ENCODE measurements at regions not wholly inside any gene's neighbourhood (a gene's known extent, or its start where the extent isn't known, plus 50 kb on each side); places are given as distances from the start of the nearest gene placed in this dataset.

DNA sequence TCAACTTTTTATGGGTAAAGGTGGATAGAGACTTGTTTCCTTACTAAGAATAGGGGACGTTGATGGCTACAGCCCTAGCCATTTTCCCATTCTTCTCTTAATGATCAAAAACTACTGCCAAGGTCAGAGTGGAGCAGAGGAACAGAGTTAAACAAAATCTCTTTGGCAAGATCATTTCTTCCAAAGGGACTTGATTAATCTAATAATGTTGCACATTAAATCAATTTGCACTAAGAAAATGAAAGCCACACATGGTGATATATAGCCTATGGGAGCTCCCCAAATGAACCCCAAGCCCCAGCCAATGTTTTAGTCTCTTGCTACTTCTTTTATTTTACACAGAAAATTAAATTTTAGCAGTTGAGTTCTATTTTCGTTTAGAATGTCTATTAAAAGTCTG lies 954.5 kb upstream of the SOX9 start:
- TF ChIP-seq POLR2AphosphoS5 (IDR thresholded peaks at IDR 0.05; ENCODE audit: low read depth, low read length) (no peak), RBBP5 (IDR thresholded peaks at IDR 0.05; ENCODE audit: borderline replicate concordance, low read depth, low read length) (no peak), EZH2 (IDR thresholded peaks at IDR 0.05; ENCODE audit: low read depth, low read length, severe bottlenecking) (no peak), RXRA (IDR thresholded peaks at IDR 0.05; ENCODE audit: insufficient read depth, low read depth, low read length) (no peak), NRF1 (IDR thresholded peaks at IDR 0.05; ENCODE audit: low read depth, low read length) (no peak), RAD21 (IDR thresholded peaks at IDR 0.05 in 1 of 2, conservative IDR thresholded peaks at IDR 0.05 in 1 of 2; ENCODE audit: low read depth in 2 of 2, low read length in 2 of 2) (no peak), EP300 (IDR thresholded peaks at IDR 0.05; ENCODE audit: borderline replicate concordance in 1 of 2, low read depth in 2 of 2, low read length in 2 of 2) (no peak), TBP (IDR thresholded peaks at IDR 0.05; ENCODE audit: low read depth, low read length) (no peak), POLR2A (IDR thresholded peaks at IDR 0.05; ENCODE audit: control extremely low read depth in 1 of 2, low read depth in 2 of 2, low read length in 2 of 2) (no peak), KDM4A (IDR thresholded peaks at IDR 0.05; ENCODE audit: low read depth, low read length, severe bottlenecking) (no peak), TAF1 (IDR thresholded peaks at IDR 0.05; ENCODE audit: low read depth, low read length) (no peak), ZNF274 (IDR thresholded peaks at IDR 0.05; ENCODE audit: borderline replicate concordance, extremely low read depth, low read length) (no peak), BACH1 (IDR thresholded peaks at IDR 0.05; ENCODE audit: low read length) (no peak)
- TF ChIP-seq, protein P1, sequence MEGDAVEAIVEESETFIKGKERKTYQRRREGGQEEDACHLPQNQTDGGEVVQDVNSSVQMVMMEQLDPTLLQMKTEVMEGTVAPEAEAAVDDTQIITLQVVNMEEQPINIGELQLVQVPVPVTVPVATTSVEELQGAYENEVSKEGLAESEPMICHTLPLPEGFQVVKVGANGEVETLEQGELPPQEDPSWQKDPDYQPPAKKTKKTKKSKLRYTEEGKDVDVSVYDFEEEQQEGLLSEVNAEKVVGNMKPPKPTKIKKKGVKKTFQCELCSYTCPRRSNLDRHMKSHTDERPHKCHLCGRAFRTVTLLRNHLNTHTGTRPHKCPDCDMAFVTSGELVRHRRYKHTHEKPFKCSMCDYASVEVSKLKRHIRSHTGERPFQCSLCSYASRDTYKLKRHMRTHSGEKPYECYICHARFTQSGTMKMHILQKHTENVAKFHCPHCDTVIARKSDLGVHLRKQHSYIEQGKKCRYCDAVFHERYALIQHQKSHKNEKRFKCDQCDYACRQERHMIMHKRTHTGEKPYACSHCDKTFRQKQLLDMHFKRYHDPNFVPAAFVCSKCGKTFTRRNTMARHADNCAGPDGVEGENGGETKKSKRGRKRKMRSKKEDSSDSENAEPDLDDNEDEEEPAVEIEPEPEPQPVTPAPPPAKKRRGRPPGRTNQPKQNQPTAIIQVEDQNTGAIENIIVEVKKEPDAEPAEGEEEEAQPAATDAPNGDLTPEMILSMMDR (IDR thresholded peaks at IDR 0.05; ENCODE audit: control extremely low read depth in 1 of 3, insufficient read depth in 1 of 3, low read depth in 1 of 3, low read length in 3 of 3) = no peak
